ENCODE measurements at regions not wholly inside any gene's neighbourhood (a gene's known extent, or its start where the extent isn't known, plus 50 kb on each side); places are given as distances from the start of the nearest gene placed in this dataset.
A peak's percentile ranks its signal among the peaks of the same experiment; 100 is the strongest.

- TF ChIP-seq CTCF (IDR thresholded peaks at IDR 0.05; ENCODE audit: low read depth, low read length): no peak
- H3K4me3 ChIP-seq (replicated peaks in 1 of 2; ENCODE audit: low read depth in 2 of 2, low read length in 2 of 2): no peak overlapping the region
- no peak for DNase-seq (ENCODE audit: low read depth in 2 of 2)
Measured at GRCh38 chr2:62591491-62591890, 85.5 kb upstream of the TMEM17 start.

- DNase-seq (ENCODE audit: low read depth in 2 of 2): no peak
- no peak overlapping the region for H3K4me3 ChIP-seq (replicated peaks in 1 of 2; ENCODE audit: low read depth in 2 of 2, low read length in 2 of 2)
- TF ChIP-seq CTCF (IDR thresholded peaks at IDR 0.05; ENCODE audit: low read depth, low read length): no peak
Measured at GRCh38 chr2:62589691-62590356, 83.8 kb upstream of the TMEM17 start.

- H3K4me3 ChIP-seq (replicated peaks in 1 of 2; ENCODE audit: low read depth in 2 of 2, low read length in 2 of 2): no peak overlapping the region
- TF ChIP-seq CTCF (IDR thresholded peaks at IDR 0.05; ENCODE audit: low read depth, low read length): no peak
- DNase-seq (ENCODE audit: low read depth in 2 of 2): no peak
Measured at GRCh38 chr2:62587592-62587991, 81.6 kb upstream of the TMEM17 start.

DNA sequence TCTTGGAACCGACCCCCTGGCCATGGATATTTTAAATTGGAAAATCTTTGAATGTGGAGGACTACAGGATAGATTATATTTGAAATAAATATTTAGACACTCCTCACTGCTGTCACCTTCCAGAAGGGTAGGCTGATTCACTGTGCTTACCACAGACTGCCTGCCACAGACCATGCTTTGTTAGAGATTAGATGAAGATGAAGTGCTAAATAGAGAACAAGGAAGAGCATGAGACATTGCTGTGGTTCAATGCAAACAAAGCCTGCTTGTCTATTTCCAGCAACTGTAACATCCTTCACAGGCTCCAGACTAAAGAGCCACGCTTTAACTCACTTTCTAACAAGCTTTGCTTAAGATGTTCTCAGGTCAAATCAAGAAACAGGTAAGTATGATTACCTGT is 81.0 kb upstream of the TMEM17 start:
- no peak for TF ChIP-seq CTCF (IDR thresholded peaks at IDR 0.05; ENCODE audit: low read depth, low read length)
- peak; percentile 18 to 21 for DNase-seq (ENCODE audit: low read depth in 2 of 2)
- no peak overlapping the region for H3K4me3 ChIP-seq (replicated peaks in 1 of 2; ENCODE audit: low read depth in 2 of 2, low read length in 2 of 2)

GRCh38 chr2:62578803-62579640 is 73.0 kb upstream of the TMEM17 start:
- DNase-seq (ENCODE audit: low read depth in 2 of 2): peak; percentile 46 to 91
- TF ChIP-seq CTCF (IDR thresholded peaks at IDR 0.05; ENCODE audit: low read depth, low read length): no peak
- H3K4me3 ChIP-seq (replicated peaks in 1 of 2; ENCODE audit: low read depth in 2 of 2, low read length in 2 of 2): no peak overlapping the region

DNA sequence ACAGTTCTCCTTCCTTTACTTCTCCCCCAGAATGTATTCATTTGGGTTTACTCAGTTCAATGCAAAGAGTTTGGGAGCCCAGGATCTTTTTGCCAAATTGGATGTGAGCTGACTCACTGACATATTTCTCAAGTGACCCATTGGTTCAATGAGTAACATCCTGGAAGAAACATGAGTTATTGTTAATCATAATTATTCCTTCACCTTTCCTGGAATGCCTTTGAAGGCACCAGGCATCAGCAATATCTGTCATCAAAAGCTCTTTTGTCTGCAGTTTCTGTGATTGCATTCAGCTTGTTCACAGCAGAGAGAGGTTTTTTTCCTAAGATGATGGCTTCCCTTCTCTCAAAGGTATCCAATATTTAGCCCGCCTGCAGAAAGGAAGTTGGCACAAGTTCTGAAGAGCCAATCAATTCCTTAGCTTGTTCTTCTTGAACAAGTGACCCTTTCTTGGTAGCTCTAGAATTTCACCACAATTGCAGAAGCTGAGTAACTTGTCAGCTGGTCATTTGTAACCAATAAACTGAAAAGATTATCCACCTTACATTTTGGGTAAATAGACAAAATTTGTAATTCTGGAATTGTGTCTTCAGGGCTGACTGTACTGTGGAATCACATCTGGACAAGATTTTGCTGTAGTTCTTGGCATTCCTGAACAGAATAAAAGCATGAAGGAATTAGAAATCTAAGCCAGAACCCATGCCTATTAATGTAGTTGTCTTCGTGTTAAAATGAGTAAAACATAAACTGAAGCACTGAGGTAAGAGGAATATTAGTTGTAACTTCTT is 72.2 kb upstream of the TMEM17 start:
- no peak overlapping the region for H3K4me3 ChIP-seq (replicated peaks in 1 of 2; ENCODE audit: low read depth in 2 of 2, low read length in 2 of 2)
- TF ChIP-seq CTCF (IDR thresholded peaks at IDR 0.05; ENCODE audit: low read depth, low read length): no peak
- peak; percentile 70 to 96 for DNase-seq (ENCODE audit: low read depth in 2 of 2)

Measured in cardiac fibroblast (primary cell).